ENCODE measurements at regions not wholly inside any gene's neighbourhood (a gene's known extent, or its start where the extent isn't known, plus 50 kb on each side); places are given as distances from the start of the nearest gene placed in this dataset.

DNA sequence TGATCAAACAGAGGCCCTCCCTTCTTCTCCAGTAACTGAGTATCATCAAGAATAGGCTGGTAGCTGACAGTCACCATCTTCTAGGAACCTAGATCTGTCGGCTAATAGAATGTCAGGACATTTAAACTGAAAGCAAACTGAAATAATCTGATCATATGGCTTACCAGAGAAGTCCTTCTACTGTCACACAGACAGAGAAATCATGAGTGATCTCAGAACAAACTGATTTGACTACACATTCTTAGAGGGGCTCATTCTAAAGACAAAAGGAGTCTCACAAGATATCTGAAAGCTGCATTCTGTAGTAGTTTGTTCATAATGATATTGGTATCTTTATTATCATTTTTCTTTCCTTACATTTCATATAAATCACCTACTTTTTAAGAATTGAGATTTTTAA, 130.9 kb upstream of the ADCY1 start:
- DNase-seq (ENCODE audit: low spot score in 2 of 2) = no peak
- Histone ChIP-seq H3K36me3 (replicated peaks) (no peaks in the 10 kb centered on the region), H3K4me3 (no peak overlapping the region), H3K4me1 (no peaks in the 10 kb centered on the region), H3K9me3 (no peaks in the 10 kb centered on the region), H3K27me3 (ENCODE audit: low read depth) (peaks cover 2% of the 10 kb centered on the region; the same call in 1 of the 2 replicates)
- in situ Hi-C loops (cut with MboI; ENCODE audit: low sequenced_read_pairs) = no loop called here

DNA sequence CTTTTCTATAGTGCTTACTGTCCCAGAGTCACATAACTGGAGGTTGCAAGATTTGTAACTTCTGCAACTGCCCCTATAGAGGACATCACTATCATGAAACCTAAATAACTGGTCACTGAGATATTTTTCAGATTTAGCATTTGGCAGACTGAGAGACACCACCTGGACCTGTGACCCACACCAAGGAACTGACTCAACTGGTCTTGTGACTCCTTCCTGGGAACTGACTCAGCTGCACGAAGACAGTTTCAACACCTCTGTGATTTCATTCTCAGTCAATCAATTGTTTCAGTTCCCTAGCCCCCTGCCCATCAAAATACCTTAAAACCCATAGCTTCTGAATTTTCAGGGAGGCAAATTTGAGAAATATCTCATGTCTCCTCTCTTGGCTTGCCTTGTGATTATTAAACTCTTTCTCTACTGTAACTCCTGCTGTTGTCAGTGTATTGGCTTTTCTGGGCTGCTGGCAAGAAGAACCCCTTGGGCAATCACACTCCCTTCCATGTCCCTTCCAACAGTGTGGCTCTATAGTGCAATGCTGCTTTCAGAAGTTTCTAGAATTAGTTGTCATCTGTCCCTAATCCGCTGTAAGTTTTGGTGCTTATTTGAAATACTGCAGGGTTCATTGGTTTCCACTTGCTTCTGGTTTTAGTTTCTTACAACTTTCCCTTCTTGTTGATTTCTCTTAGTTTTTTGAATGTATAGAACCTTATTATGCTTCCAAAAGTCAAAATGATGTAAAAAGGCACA, 127.8 kb upstream of the ADCY1 start:
- Histone ChIP-seq H3K27me3 (ENCODE audit: low read depth) (peaks cover 2% of the 10 kb centered on the region; the same call in 1 of the 2 replicates), H3K36me3 (replicated peaks) (no peaks in the 10 kb centered on the region), H3K4me1 (no peaks in the 10 kb centered on the region), H3K9me3 (no peaks in the 10 kb centered on the region), H3K4me3 (no peak overlapping the region)
- DNase-seq (ENCODE audit: low spot score in 2 of 2) = no peak
- in situ Hi-C loops (cut with MboI; ENCODE audit: low sequenced_read_pairs) = no loop called here

- H3K36me3 ChIP-seq (replicated peaks) = no peaks in the 10 kb centered on the region
- no peak overlapping the region for H3K4me3 ChIP-seq
- in situ Hi-C loops (cut with MboI; ENCODE audit: low sequenced_read_pairs) = no loop called here
- no peaks in the 10 kb centered on the region for H3K4me1 ChIP-seq
- no peaks in the 10 kb centered on the region for H3K9me3 ChIP-seq
- peaks cover 2% of the 10 kb centered on the region; the same call in 1 of the 2 replicates for H3K27me3 ChIP-seq (ENCODE audit: low read depth)
- DNase-seq (ENCODE audit: low spot score in 2 of 2) = no peak
Observed at GRCh38 chr7:45447296-45447695, 126.9 kb upstream of the ADCY1 start.

DNA sequence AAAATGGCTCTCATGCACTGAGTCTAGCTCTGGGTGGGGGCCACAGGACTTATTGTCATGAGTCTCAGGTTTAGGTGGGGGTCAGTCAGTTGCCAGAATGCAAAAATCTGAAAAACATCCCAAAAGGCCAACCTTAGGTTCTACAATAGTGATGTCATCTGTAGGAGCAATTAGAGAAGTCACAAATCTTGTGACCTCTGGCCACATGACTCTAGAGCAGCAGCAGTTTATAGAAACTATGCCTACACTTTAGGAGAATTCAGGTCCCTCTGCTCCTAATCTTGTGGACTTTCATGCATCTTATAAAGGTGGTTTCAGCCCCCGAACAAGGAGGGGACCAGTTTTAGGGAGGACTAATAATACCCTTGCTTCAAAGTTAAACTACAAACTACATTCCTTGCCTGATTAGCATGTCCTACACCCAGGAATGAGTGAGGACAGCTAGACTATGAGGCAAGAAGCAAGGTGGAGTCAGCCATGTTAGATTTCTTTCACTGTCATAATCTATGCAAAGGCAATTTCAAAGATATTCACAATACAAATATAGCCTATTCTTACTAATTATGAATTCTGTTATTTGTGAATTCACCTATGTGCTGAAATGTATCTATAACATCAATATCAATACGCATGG, 123.5 kb upstream of the ADCY1 start:
- no peaks in the 10 kb centered on the region for H3K27me3 ChIP-seq (ENCODE audit: low read depth)
- in situ Hi-C loops (cut with MboI; ENCODE audit: low sequenced_read_pairs) = no loop called here
- no peaks in the 10 kb centered on the region for H3K9me3 ChIP-seq
- no peaks in the 10 kb centered on the region for H3K4me1 ChIP-seq
- no peak for DNase-seq (ENCODE audit: low spot score in 2 of 2)
- H3K36me3 ChIP-seq (replicated peaks) = no peaks in the 10 kb centered on the region
- H3K4me3 ChIP-seq = no peak overlapping the region

DNA sequence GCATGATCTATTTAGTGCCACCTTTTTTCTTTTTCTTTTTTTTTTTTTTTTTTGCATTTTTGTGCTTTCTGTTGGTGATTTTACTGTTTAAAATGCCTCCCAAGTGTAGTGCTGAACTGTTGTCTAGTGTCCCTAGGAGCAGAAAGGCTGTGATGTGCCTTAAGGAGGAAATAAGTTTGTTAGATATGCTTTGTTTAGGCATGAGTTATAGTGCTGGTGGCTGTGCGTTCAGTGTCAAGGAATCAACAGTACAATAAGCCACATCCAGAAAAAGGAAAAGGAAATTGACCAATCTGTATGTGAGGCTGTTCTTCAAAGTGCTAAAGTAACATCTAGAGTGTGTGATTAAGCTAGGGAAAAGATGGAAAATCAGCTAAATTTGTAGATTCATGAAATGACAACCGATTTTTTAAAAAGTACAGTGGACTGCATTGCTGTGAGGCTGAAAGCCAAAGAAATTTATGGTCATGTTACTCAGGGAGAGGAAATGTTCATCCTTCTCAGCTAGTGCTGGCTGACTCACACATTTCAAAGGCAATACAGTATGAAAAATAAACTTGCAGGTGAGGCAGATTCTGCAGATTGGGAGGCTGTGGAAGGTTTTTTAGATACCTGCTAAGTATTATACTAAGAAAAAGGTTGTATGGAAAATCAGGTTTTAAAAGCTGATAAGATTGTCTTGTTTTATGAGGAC, 122.7 kb upstream of the ADCY1 start:
- Histone ChIP-seq H3K4me3 (no peak overlapping the region), H3K36me3 (replicated peaks) (no peaks in the 10 kb centered on the region), H3K27me3 (ENCODE audit: low read depth) (no peaks in the 10 kb centered on the region), H3K9me3 (no peaks in the 10 kb centered on the region), H3K4me1 (no peaks in the 10 kb centered on the region)
- no peak for DNase-seq (ENCODE audit: low spot score in 2 of 2)
- in situ Hi-C loops (cut with MboI; ENCODE audit: low sequenced_read_pairs) = no loop called here

- Histone ChIP-seq H3K9me3 (no peaks in the 10 kb centered on the region), H3K27me3 (ENCODE audit: low read depth) (no peaks in the 10 kb centered on the region), H3K4me3 (no peak overlapping the region), H3K36me3 (replicated peaks) (no peaks in the 10 kb centered on the region), H3K4me1 (no peaks in the 10 kb centered on the region)
- no peak for DNase-seq (ENCODE audit: low spot score in 2 of 2)
- in situ Hi-C loops (cut with MboI; ENCODE audit: low sequenced_read_pairs) = no loop called here
Observed at GRCh38 chr7:45454771-45455170, 119.4 kb upstream of the ADCY1 start.

DNA sequence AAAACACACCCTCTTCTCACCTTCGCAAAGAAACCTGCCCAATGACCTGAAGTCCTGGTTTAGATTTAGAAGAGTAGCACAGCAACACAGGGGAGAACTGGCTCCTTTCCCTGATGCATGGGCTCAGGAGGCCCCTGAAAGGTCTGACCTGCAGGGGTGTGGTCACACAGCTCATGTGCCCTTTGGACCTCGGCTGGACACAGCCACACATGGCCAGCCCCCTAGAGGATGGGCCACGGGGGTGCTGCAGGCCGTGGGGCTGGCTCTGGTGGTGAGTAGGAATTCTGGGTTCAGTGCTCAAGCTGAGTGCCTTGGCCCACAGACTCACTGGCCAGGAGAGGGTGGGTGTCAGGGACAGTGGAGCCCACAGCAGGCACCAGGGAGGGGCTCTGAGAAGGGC, 118.5 kb upstream of the ADCY1 start:
- DNase-seq (ENCODE audit: low spot score in 2 of 2) = no peak
- Histone ChIP-seq H3K4me1 (no peaks in the 10 kb centered on the region), H3K4me3 (no peak overlapping the region), H3K36me3 (replicated peaks) (no peaks in the 10 kb centered on the region), H3K9me3 (no peaks in the 10 kb centered on the region), H3K27me3 (ENCODE audit: low read depth) (no peaks in the 10 kb centered on the region)
- in situ Hi-C loops (cut with MboI; ENCODE audit: low sequenced_read_pairs) = no loop called here

GRCh38 chr7:45456105-45456504, 118.1 kb upstream of the ADCY1 start:
- no peaks in the 10 kb centered on the region for H3K9me3 ChIP-seq
- no peak for DNase-seq (ENCODE audit: low spot score in 2 of 2)
- H3K27me3 ChIP-seq (ENCODE audit: low read depth) = no peaks in the 10 kb centered on the region
- H3K4me3 ChIP-seq = no peak overlapping the region
- in situ Hi-C loops (cut with MboI; ENCODE audit: low sequenced_read_pairs) = no loop called here
- H3K36me3 ChIP-seq (replicated peaks) = no peaks in the 10 kb centered on the region
- no peaks in the 10 kb centered on the region for H3K4me1 ChIP-seq

GRCh38 chr7:45456747-45457524, 117.2 kb upstream of the ADCY1 start:
- H3K27me3 ChIP-seq (ENCODE audit: low read depth) = no peaks in the 10 kb centered on the region
- no peaks in the 10 kb centered on the region for H3K9me3 ChIP-seq
- in situ Hi-C loops (cut with MboI; ENCODE audit: low sequenced_read_pairs) = no loop called here
- no peaks in the 10 kb centered on the region for H3K4me1 ChIP-seq
- H3K4me3 ChIP-seq = no peak overlapping the region
- DNase-seq (ENCODE audit: low spot score in 2 of 2) = no peak
- no peaks in the 10 kb centered on the region for H3K36me3 ChIP-seq (replicated peaks)

DNA sequence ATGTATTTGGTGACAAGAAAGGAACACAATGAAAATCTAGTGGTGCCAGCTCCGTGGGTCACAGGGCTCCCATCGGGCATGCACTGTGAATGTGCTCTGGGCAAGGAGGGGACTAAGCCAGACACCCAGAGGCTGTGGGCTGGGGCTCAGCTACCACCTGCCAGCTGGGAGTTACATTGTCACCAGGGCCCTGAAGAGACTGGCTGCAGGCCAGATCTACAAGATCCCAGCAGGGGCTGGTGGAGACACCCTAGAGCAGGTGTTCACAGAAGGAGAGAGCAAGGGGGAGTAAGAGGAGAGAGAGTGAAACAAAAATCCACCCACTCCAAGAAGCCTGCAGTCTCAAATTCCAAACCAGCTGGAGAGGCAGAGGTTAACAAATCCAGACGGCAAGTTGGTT, 116.6 kb upstream of the ADCY1 start:
- in situ Hi-C loops (cut with MboI; ENCODE audit: low sequenced_read_pairs) = no loop called here
- Histone ChIP-seq H3K4me1 (no peaks in the 10 kb centered on the region), H3K4me3 (no peak overlapping the region), H3K9me3 (no peaks in the 10 kb centered on the region), H3K36me3 (replicated peaks) (no peaks in the 10 kb centered on the region), H3K27me3 (ENCODE audit: low read depth) (no peaks in the 10 kb centered on the region)
- DNase-seq (ENCODE audit: low spot score in 2 of 2) = no peak

GRCh38 chr7:45459476-45459875, 114.7 kb upstream of the ADCY1 start:
- in situ Hi-C loops (cut with MboI; ENCODE audit: low sequenced_read_pairs) = no loop called here
- H3K4me3 ChIP-seq = no peak overlapping the region
- DNase-seq (ENCODE audit: low spot score in 2 of 2) = no peak
- no peaks in the 10 kb centered on the region for H3K36me3 ChIP-seq (replicated peaks)
- no peaks in the 10 kb centered on the region for H3K9me3 ChIP-seq
- H3K4me1 ChIP-seq = no peaks in the 10 kb centered on the region
- no peaks in the 10 kb centered on the region for H3K27me3 ChIP-seq (ENCODE audit: low read depth)

DNA sequence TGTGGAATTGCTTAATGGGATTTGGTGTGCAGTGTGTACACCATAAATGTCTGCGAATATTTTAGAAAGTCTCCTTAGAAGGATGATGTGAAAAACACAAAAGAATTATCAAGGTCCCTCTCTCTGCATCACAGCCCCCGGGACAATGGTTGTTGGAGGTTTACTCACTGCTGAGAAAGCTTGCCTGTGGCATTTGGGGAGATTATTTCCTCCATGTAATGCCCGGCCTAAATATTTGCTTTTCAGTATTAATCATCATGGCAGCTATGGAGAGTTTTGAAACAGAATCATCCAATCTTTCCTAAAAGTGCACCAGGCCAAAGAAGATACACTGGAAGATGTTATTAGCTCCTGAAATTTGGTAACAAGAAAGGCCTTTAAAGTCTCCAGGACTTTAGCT, 113.8 kb upstream of the ADCY1 start:
- DNase-seq (ENCODE audit: low spot score in 2 of 2) = no peak
- no peaks in the 10 kb centered on the region for H3K27me3 ChIP-seq (ENCODE audit: low read depth)
- in situ Hi-C loops (cut with MboI; ENCODE audit: low sequenced_read_pairs) = no loop called here
- no peak overlapping the region for H3K4me3 ChIP-seq
- no peaks in the 10 kb centered on the region for H3K4me1 ChIP-seq
- no peaks in the 10 kb centered on the region for H3K9me3 ChIP-seq
- no peaks in the 10 kb centered on the region for H3K36me3 ChIP-seq (replicated peaks)

DNA sequence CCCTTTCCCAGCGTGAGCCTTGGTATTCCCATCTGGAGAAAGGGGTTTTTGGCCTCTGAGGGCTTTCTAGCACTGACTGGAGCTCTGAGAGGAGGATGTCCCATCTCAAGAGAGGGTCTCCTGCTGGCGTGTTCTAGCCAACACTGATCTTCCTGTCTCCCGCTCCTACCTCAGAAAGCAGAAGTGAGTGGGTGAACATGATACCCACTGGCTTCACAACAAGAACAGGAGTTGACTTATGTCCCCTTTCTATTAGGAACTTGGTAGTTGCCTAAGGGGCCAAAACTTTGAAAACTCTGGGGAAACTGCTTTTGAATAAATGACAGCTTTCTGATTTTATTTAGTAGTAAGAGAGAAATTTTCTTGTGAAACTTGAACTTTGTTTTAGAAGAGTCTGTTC, 113.1 kb upstream of the ADCY1 start:
- Histone ChIP-seq H3K27me3 (ENCODE audit: low read depth) (no peaks in the 10 kb centered on the region), H3K36me3 (replicated peaks) (no peaks in the 10 kb centered on the region), H3K4me1 (no peaks in the 10 kb centered on the region), H3K4me3 (no peak overlapping the region), H3K9me3 (no peaks in the 10 kb centered on the region)
- no peak for DNase-seq (ENCODE audit: low spot score in 2 of 2)
- in situ Hi-C loops (cut with MboI; ENCODE audit: low sequenced_read_pairs) = no loop called here

- in situ Hi-C loops (cut with MboI; ENCODE audit: low sequenced_read_pairs) = no loop called here
- Histone ChIP-seq H3K9me3 (no peaks in the 10 kb centered on the region), H3K4me1 (no peaks in the 10 kb centered on the region), H3K4me3 (no peak overlapping the region), H3K36me3 (replicated peaks) (no peaks in the 10 kb centered on the region), H3K27me3 (ENCODE audit: low read depth) (no peaks in the 10 kb centered on the region)
- DNase-seq (ENCODE audit: low spot score in 2 of 2) = no peak
Observed at GRCh38 chr7:45469103-45469502, 105.1 kb upstream of the ADCY1 start.

Data from HAP-1 (cell line).